Common myeloid progenitor, CD34-positive (primary cell): ENCODE measurements at regions not wholly inside any gene's neighbourhood (a gene's known extent, or its start where the extent isn't known, plus 50 kb on each side); places are given as distances from the start of the nearest gene placed in this dataset.

Experiments used
- CTCF ChIA-PET: fragments of 350-600 bp; sonication (Branson Sonifier 250); formaldehyde crosslinking; loops from one replicate; lab custom pipeline; 2021; ENCODE audit warnings: antibody characterized with exemption; lab: Charles Lee
- POLR2A ChIA-PET: fragments of 350-600 bp; sonication (Branson Sonifier 250); formaldehyde crosslinking; loops from one replicate; lab custom pipeline; 2021; ENCODE audit warnings: antibody characterized with exemption; lab: Charles Lee
- DNase-seq, 3 donors: peaks; one replicate each; pipeline versions ENCODE4 v3.0.0 to v3.0.0-alpha.2; 2013
- H3K27ac ChIP-seq, 2 experiments: 1 replicate in 1 of 2; 2 replicates in 1 of 2; pipeline ENCODE4 v1.7.0; 2013; ENCODE audit warnings: inconsistent platforms in 2 of 2, low read length in 2 of 2, mild to moderate bottlenecking in 2 of 2, low read depth in 1 of 2, moderate library complexity in 1 of 2; ENCODE audit not compliant: severe bottlenecking in 2 of 2, insufficient read depth in 1 of 2, poor library complexity in 1 of 2
- H3K27me3 ChIP-seq, 5 experiments: replicated peaks in 2 of 5; 1 replicate in 3 of 5; 2 replicates in 2 of 5; pipeline versions ENCODE4 v1.6.1 to v1.7.0; 2013; ENCODE audit warnings: low read length in 4 of 5, mild to moderate bottlenecking in 2 of 5, moderate library complexity in 2 of 5, inconsistent platforms in 1 of 5; ENCODE audit not compliant: insufficient read depth in 5 of 5, control insufficient read depth in 4 of 5
- H3K36me3 ChIP-seq, 4 experiments: 1 replicate in 2 of 4; 2 replicates in 2 of 4; pipeline versions ENCODE4 v1.6.1 to v1.7.0; 2013; ENCODE audit warnings: low read length in 3 of 4, control low read depth in 1 of 4, mild to moderate bottlenecking in 1 of 4; ENCODE audit not compliant: control insufficient read depth in 4 of 4, insufficient read depth in 4 of 4
- H3K4me1 ChIP-seq, 4 experiments: 1 replicate in 3 of 4; 2 replicates in 1 of 4; pipeline versions ENCODE4 v1.6.1 to v1.7.1; 2013; ENCODE audit warnings: low read length in 3 of 4, mild to moderate bottlenecking in 3 of 4, control low read depth in 1 of 4, inconsistent platforms in 1 of 4, moderate library complexity in 1 of 4; ENCODE audit not compliant: control insufficient read depth in 4 of 4, insufficient read depth in 4 of 4; ENCODE audit errors: control extremely low read depth in 1 of 4
- H3K4me3 ChIP-seq, 7 experiments: 1 replicate in 4 of 7; 2 replicates in 3 of 7; pipeline versions ENCODE4 v1.5.1 to v1.7.0; 2013; ENCODE audit warnings: mild to moderate bottlenecking in 7 of 7, low read length in 6 of 7, moderate library complexity in 6 of 7, inconsistent platforms in 2 of 7, low read depth in 2 of 7, control low read depth in 1 of 7; ENCODE audit not compliant: insufficient read depth in 4 of 7, control insufficient read depth in 1 of 7; ENCODE audit errors: extremely low read depth in 1 of 7
- H3K9me3 ChIP-seq, 5 experiments: 1 replicate in 4 of 5; 2 replicates in 1 of 5; pipeline versions ENCODE4 v1.6.1 to v1.7.1; 2013; ENCODE audit warnings: low read length in 4 of 5, mild to moderate bottlenecking in 2 of 5, inconsistent platforms in 1 of 5, low read depth in 1 of 5, moderate library complexity in 1 of 5; ENCODE audit not compliant: control insufficient read depth in 4 of 5, insufficient read depth in 2 of 5; ENCODE audit errors: control extremely low read depth in 1 of 5
- WGBS: methylation state at CpG from one replicate; pipeline ENCODE4 v1.1.5; 2013; ENCODE audit not compliant: insufficient coverage; 5-methylcytosine and 5-hydroxymethylcytosine counted together

- POLR2A ChIA-PET, result no interaction called here
- H3K4me3 ChIP-seq, result no peak overlapping the region
- 6% methylated on average over 2 of the region's 4 CpGs for WGBS
- no peak overlapping the region for H3K27ac ChIP-seq
- H3K4me1 ChIP-seq, result peaks cover 7 to 33% (median 11%) of the 10 kb centered on the region in 4 experiments
- H3K36me3 ChIP-seq, result no peaks in the 10 kb centered on the region
- H3K9me3 ChIP-seq, result no peaks in the 10 kb centered on the region
- no peaks in the 10 kb centered on the region for H3K27me3 ChIP-seq
- DNase-seq, result peak in 2 of 3 donors; percentile 5 to 15
- CTCF ChIA-PET, result no interaction called here
Measured at GRCh38 chr12:13588574-13588973, 392.0 kb downstream of the EMP1 start.

- CTCF ChIA-PET, result no interaction called here
- WGBS, result 79% methylated on average over 4 of the region's 5 CpGs
- no peak overlapping the region for H3K27ac ChIP-seq
- DNase-seq, result no peak
- H3K36me3 ChIP-seq, result no peaks in the 10 kb centered on the region
- POLR2A ChIA-PET, result no interaction called here
- no peaks in the 10 kb centered on the region for H3K27me3 ChIP-seq
- peaks cover 7 to 33% (median 11%) of the 10 kb centered on the region in 4 experiments for H3K4me1 ChIP-seq
- H3K9me3 ChIP-seq, result no peaks in the 10 kb centered on the region
- H3K4me3 ChIP-seq, result no peak overlapping the region
Measured at GRCh38 chr12:13587721-13588390, 391.3 kb downstream of the EMP1 start.

- H3K4me1 ChIP-seq, result peaks cover 4 to 18% (median 6%) of the 10 kb centered on the region in 4 experiments
- no peaks in the 10 kb centered on the region for H3K9me3 ChIP-seq
- H3K27ac ChIP-seq, result no peak overlapping the region
- H3K36me3 ChIP-seq, result no peaks in the 10 kb centered on the region
- POLR2A ChIA-PET, result no interaction called here
- CTCF ChIA-PET, result no interaction called here
- no peak for DNase-seq
- 100% methylated on average over 4 of the region's 5 CpGs for WGBS
- no peaks in the 10 kb centered on the region for H3K27me3 ChIP-seq
- no peak overlapping the region for H3K4me3 ChIP-seq
Measured at GRCh38 chr12:13586361-13586760, 389.8 kb downstream of the EMP1 start.

- Histone ChIP-seq H3K4me3 (no peak overlapping the region), H3K27me3 (no peaks in the 10 kb centered on the region), H3K27ac (no peak overlapping the region), H3K4me1 (peaks cover 4 to 17% (median 6%) of the 10 kb centered on the region in 4 experiments), H3K9me3 (no peaks in the 10 kb centered on the region), H3K36me3 (no peaks in the 10 kb centered on the region)
- WGBS, result no CpG with 5 or more reads among the region's 2 CpGs
- ChIA-PET CTCF (no interaction called here), POLR2A (no interaction called here)
- no peak for DNase-seq
Measured at GRCh38 chr12:13584541-13584940, 388.0 kb downstream of the EMP1 start.

- H3K27me3 ChIP-seq, result no peaks in the 10 kb centered on the region
- CTCF ChIA-PET, result no interaction called here
- DNase-seq, result no peak
- no peak overlapping the region for H3K4me3 ChIP-seq
- no peak overlapping the region for H3K27ac ChIP-seq
- no peaks in the 10 kb centered on the region for H3K9me3 ChIP-seq
- H3K4me1 ChIP-seq, result peaks cover under 1 to 8% (median 2%) of the 10 kb centered on the region in 4 experiments
- WGBS, result 97% methylated on average over 7 of the region's 7 CpGs
- H3K36me3 ChIP-seq, result no peaks in the 10 kb centered on the region
- POLR2A ChIA-PET, result no interaction called here
Measured at GRCh38 chr12:13583630-13584029, 387.1 kb downstream of the EMP1 start.

- POLR2A ChIA-PET, result no interaction called here
- Histone ChIP-seq H3K27ac (no peak overlapping the region), H3K27me3 (peaks cover 0 to 1% (median 0%) of the 10 kb centered on the region in 5 experiments), H3K4me1 (no peaks in the 10 kb centered on the region), H3K36me3 (no peaks in the 10 kb centered on the region), H3K9me3 (no peaks in the 10 kb centered on the region), H3K4me3 (no peak overlapping the region)
- DNase-seq, result no peak
- CTCF ChIA-PET, result no interaction called here
- WGBS, result 0% methylated on average over 1 of the region's 4 CpGs
Measured at GRCh38 chr12:13582421-13582820, 385.9 kb downstream of the EMP1 start.

- no peaks in the 10 kb centered on the region for H3K9me3 ChIP-seq
Measured at GRCh38 chr12:13581031-13581430, 384.5 kb downstream of the EMP1 start.

More at GRCh38 chr12:13581031-13581430, 384.5 kb downstream of the EMP1 start:
- POLR2A ChIA-PET, result no interaction called here
- no peak for DNase-seq
- H3K27ac ChIP-seq, result no peak overlapping the region
- no peak overlapping the region for H3K4me3 ChIP-seq
- H3K27me3 ChIP-seq, result peaks cover 0 to 1% (median 0%) of the 10 kb centered on the region in 5 experiments
- no peaks in the 10 kb centered on the region for H3K4me1 ChIP-seq
- CTCF ChIA-PET, result no interaction called here
- H3K36me3 ChIP-seq, result no peaks in the 10 kb centered on the region
